CD4-positive, alpha-beta T cell (primary cell): ENCODE measurements at regions not wholly inside any gene's neighbourhood (a gene's known extent, or its start where the extent isn't known, plus 50 kb on each side); places are given as distances from the start of the nearest gene placed in this dataset.
"Not testable (repeated sequence)": the region's sequence is repeated elsewhere in the genome, so short reads cannot be mapped to it uniquely, and the experiment has no call there.

ENCODE experiments used
- ATAC-seq: fragments of 200-7000 bp; cut with Tn5 transposase; one replicate; pipeline ENCODE4 v1.10.0; 2022; ENCODE audit warnings: mild to moderate bottlenecking; ENCODE audit not compliant: poor library complexity
- CTCF ChIA-PET: fragments of 350-600 bp; sonication (Branson Sonifier 250); formaldehyde crosslinking; loops from one replicate; lab custom pipeline; 2021; ENCODE audit warnings: antibody characterized with exemption, inconsistent platforms; lab: Charles Lee
- POLR2A ChIA-PET: fragments of 350-600 bp; sonication (Branson Sonifier 250); formaldehyde crosslinking; loops from one replicate; lab custom pipeline; 2021; ENCODE audit warnings: antibody characterized with exemption, inconsistent platforms; lab: Charles Lee
- DNase-seq, 14 experiments: peaks; one replicate each; pipeline ENCODE4 v3.0.0-alpha.2; 2013 to 2020; ENCODE audit warnings: mixed read lengths in 2 of 14
- H3K27ac ChIP-seq, 2 donors: one replicate each; pipeline versions ENCODE4 v1.5.1 to v1.7.0; 2013; ENCODE audit warnings: low read length in 2 of 2, low read depth in 1 of 2, mild to moderate bottlenecking in 1 of 2
- H3K27me3 ChIP-seq, 2 experiments: 1 replicate in 1 of 2; 2 replicates in 1 of 2; pipeline versions ENCODE4 v1.6.1 to v1.7.0; 2013; ENCODE audit warnings: low read length in 2 of 2, control low read depth in 1 of 2, mild to moderate bottlenecking in 1 of 2, moderate library complexity in 1 of 2; ENCODE audit not compliant: insufficient read depth in 2 of 2, control insufficient read depth in 1 of 2
- H3K36me3 ChIP-seq: one replicate; pipeline ENCODE4 v1.6.1; 2013; ENCODE audit warnings: low read length, control low read depth; ENCODE audit not compliant: insufficient read depth
- H3K4me1 ChIP-seq: one replicate; pipeline ENCODE4 v1.6.1; 2013; ENCODE audit warnings: low read length, control low read depth; ENCODE audit not compliant: insufficient read depth
- H3K4me3 ChIP-seq: one replicate; pipeline ENCODE4 v1.5.1; 2013; ENCODE audit warnings: mild to moderate bottlenecking, low read length, moderate library complexity
- H3K9me3 ChIP-seq, 2 experiments: 1 replicate in 1 of 2; 2 replicates in 1 of 2; pipeline versions ENCODE4 v1.6.1 to v1.7.0; 2013; ENCODE audit warnings: low read length in 2 of 2, mild to moderate bottlenecking in 2 of 2, control low read depth in 1 of 2, moderate library complexity in 1 of 2; ENCODE audit not compliant: control insufficient read depth in 1 of 2, insufficient read depth in 1 of 2
- H3K27ac Mint-ChIP-seq: one replicate; pipeline ENCODE4 v1.8.0; 2020; ENCODE audit warnings: mixed read lengths
- H3K27me3 Mint-ChIP-seq: one replicate; pipeline ENCODE4 v1.8.0; 2021; ENCODE audit warnings: mixed read lengths
- H3K36me3 Mint-ChIP-seq: one replicate; pipeline ENCODE4 v1.8.0; 2021; ENCODE audit warnings: low read depth, mixed read lengths
- H3K4me1 Mint-ChIP-seq: one replicate; pipeline ENCODE4 v1.8.0; 2021; ENCODE audit warnings: low read depth, mixed read lengths
- H3K4me3 Mint-ChIP-seq: one replicate; pipeline ENCODE4 v1.8.0; 2020; ENCODE audit warnings: mild to moderate bottlenecking, mixed read lengths
- H3K9me3 Mint-ChIP-seq: one replicate; pipeline ENCODE4 v1.8.0; 2020; ENCODE audit warnings: mixed read lengths
- intact Hi-C, 2 experiments: fragments of 100-400 bp; cut with DNase I in 1 of 2; cut with micrococcal nuclease in 1 of 2; formaldehyde crosslinking; loops; one replicate each; pipeline versions ENCODE4 v1.15.1 to v1.9.0; 2023 to 2025; cut with DNase I, micrococcal nuclease
- TF ChIP-seq, protein P1 (sequence below): fragments of 200-600 bp; IDR thresholded peaks from one replicate; pipeline ENCODE4 v1.8.0; 2022; ENCODE audit warnings: antibody characterized with exemption, mild to moderate bottlenecking

DNA sequence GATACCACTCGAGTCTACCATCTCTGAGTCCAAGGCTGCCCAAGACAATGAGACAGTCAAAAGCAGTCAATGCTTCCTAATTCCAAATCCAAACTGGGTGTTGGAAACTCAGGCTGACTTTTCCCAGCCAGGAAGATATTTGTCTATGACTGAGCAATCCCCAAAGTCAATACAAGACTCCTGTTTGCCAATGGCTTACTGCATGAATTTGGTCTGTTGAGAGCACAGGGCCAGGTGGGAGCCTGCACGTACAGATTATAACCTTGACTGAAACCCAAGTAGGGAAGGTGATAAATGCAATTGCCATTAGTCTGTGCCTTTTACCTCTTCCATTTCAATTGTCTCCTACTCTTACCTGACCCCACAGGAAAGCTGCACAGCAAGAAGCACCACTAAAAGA, 72.6 kb upstream of the PPARGC1A start:
- H3K36me3 ChIP-seq = no peaks in the 10 kb centered on the region
- Mint-ChIP-seq H3K36me3 (no peaks in the 10 kb centered on the region), H3K27me3 (no peaks in the 10 kb centered on the region), H3K27ac (no peak overlapping the region), H3K9me3 (peaks cover 5% of the 10 kb centered on the region), H3K4me3 (no peak overlapping the region), H3K4me1 (no peaks in the 10 kb centered on the region)
- intact Hi-C loops = no loop called here
- H3K9me3 ChIP-seq = no peaks in the 10 kb centered on the region
- H3K4me3 ChIP-seq = no peak overlapping the region
- no peak for DNase-seq
- H3K4me1 ChIP-seq = no peaks in the 10 kb centered on the region
- no peak overlapping the region for H3K27ac ChIP-seq
- no peaks in the 10 kb centered on the region for H3K27me3 ChIP-seq
- ChIA-PET POLR2A (no interaction called here), CTCF (no interaction called here)
- TF ChIP-seq, protein P1, sequence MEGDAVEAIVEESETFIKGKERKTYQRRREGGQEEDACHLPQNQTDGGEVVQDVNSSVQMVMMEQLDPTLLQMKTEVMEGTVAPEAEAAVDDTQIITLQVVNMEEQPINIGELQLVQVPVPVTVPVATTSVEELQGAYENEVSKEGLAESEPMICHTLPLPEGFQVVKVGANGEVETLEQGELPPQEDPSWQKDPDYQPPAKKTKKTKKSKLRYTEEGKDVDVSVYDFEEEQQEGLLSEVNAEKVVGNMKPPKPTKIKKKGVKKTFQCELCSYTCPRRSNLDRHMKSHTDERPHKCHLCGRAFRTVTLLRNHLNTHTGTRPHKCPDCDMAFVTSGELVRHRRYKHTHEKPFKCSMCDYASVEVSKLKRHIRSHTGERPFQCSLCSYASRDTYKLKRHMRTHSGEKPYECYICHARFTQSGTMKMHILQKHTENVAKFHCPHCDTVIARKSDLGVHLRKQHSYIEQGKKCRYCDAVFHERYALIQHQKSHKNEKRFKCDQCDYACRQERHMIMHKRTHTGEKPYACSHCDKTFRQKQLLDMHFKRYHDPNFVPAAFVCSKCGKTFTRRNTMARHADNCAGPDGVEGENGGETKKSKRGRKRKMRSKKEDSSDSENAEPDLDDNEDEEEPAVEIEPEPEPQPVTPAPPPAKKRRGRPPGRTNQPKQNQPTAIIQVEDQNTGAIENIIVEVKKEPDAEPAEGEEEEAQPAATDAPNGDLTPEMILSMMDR = no peak
- ATAC-seq = no peak

DNA sequence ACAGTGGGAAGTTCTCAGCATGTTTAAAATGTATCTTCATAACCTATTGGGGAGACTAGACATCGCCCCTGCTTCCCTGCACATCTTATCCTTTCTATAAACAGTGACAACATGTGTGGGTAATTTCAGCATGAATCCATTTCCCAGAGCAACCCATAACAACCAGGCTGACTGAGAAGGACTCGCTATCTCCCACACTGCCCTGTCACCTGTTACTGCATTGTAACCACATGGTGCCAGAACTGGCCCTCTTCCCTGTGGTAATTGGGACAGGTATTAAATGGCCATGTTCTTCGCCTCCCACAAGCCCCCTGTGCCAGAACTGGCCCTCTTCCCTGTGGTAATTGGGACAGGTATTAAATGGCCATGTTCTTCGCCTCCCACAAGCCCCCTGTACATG, 71.5 kb upstream of the PPARGC1A start:
- H3K4me1 ChIP-seq, H3K36me3 ChIP-seq, H3K4me3 ChIP-seq, DNase-seq, intact Hi-C loops, H3K36me3 Mint-ChIP-seq, POLR2A ChIA-PET, H3K27ac ChIP-seq, H3K9me3 ChIP-seq, H3K9me3 Mint-ChIP-seq, H3K27me3 ChIP-seq, ATAC-seq, CTCF ChIA-PET, H3K27ac Mint-ChIP-seq, H3K4me3 Mint-ChIP-seq, H3K27me3 Mint-ChIP-seq, H3K4me1 Mint-ChIP-seq: not testable (repeated sequence)

GRCh38 chr4:23959396-23960148, 69.7 kb upstream of the PPARGC1A start:
- no peak for ATAC-seq
- TF ChIP-seq, protein P1 = no peak
- POLR2A ChIA-PET = no interaction called here

DNA sequence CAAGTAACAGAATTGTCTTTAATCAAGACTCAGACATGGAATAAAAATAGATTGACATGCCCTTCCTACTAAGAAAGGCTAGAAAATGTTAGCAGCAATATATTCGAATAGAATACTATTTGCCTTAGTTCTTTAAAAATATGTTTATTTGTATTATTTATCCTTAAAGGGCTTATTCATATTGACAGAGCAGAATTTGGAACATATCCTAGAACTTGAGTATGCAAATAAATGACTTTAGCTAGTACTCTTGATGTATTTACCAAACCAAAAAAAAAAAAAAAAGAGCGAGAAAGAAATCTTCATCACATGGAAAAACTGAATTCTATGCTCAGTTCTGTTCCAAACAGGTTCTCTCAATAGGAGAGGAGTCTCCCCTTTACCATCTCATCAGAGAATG, 68.9 kb upstream of the PPARGC1A start:
- intact Hi-C loops = no loop called here
- ATAC-seq (no peak), DNase-seq (no peak)
- H3K4me1 ChIP-seq = no peaks in the 10 kb centered on the region
- TF ChIP-seq, protein P1 = no peak
- no peak overlapping the region for H3K27ac ChIP-seq
- no peaks in the 10 kb centered on the region for H3K4me1 Mint-ChIP-seq
- H3K9me3 Mint-ChIP-seq = peaks cover 4% of the 10 kb centered on the region
- no peaks in the 10 kb centered on the region for H3K27me3 Mint-ChIP-seq
- H3K9me3 ChIP-seq = no peaks in the 10 kb centered on the region
- H3K27me3 ChIP-seq = no peaks in the 10 kb centered on the region
- no peaks in the 10 kb centered on the region for H3K36me3 ChIP-seq
- H3K4me3 Mint-ChIP-seq = no peak overlapping the region
- ChIA-PET CTCF (no interaction called here), POLR2A (no interaction called here)
- no peak overlapping the region for H3K27ac Mint-ChIP-seq
- H3K36me3 Mint-ChIP-seq = no peaks in the 10 kb centered on the region
- no peak overlapping the region for H3K4me3 ChIP-seq

More at GRCh38 chr4:23959396-23960148, 69.7 kb upstream of the PPARGC1A start:
- Histone ChIP-seq H3K4me3 (no peak overlapping the region), H3K27ac (no peak overlapping the region), H3K9me3 (no peaks in the 10 kb centered on the region), H3K4me1 (no peaks in the 10 kb centered on the region), H3K36me3 (no peaks in the 10 kb centered on the region), H3K27me3 (no peaks in the 10 kb centered on the region)
- H3K4me1 Mint-ChIP-seq = no peaks in the 10 kb centered on the region
- H3K4me3 Mint-ChIP-seq = no peak overlapping the region
- H3K9me3 Mint-ChIP-seq = peaks cover 7% of the 10 kb centered on the region
- H3K27me3 Mint-ChIP-seq = no peaks in the 10 kb centered on the region
- DNase-seq = peak in 1 of 14 experiments; percentile 4
- CTCF ChIA-PET = no interaction called here
- no peaks in the 10 kb centered on the region for H3K36me3 Mint-ChIP-seq
- intact Hi-C loops = no loop called here
- H3K27ac Mint-ChIP-seq = no peak overlapping the region
